Mesendoderm (in vitro differentiated cells): ENCODE measurements at regions not wholly inside any gene's neighbourhood (a gene's known extent, or its start where the extent isn't known, plus 50 kb on each side); places are given as distances from the start of the nearest gene placed in this dataset.

Experiments
- DNase-seq: peaks from one replicate; pipeline ENCODE4 v3.0.0; 2013
- H2AK5ac ChIP-seq: 2 replicates; pipeline ENCODE4 v1.6.1; 2013; ENCODE audit warnings: low read length, inconsistent platforms
- H2BK120ac ChIP-seq: 2 replicates; pipeline ENCODE4 v1.6.1; 2013; ENCODE audit warnings: low read depth, mild to moderate bottlenecking, low read length, moderate library complexity, mixed read lengths
- H2BK15ac ChIP-seq: replicated peaks from 2 replicates; pipeline ENCODE4 v1.6.1; 2013; ENCODE audit warnings: low read depth, mild to moderate bottlenecking, moderate library complexity
- H2BK5ac ChIP-seq: 2 replicates; pipeline ENCODE4 v1.6.1; 2013; ENCODE audit warnings: low read length, inconsistent platforms
- H3K18ac ChIP-seq: 2 replicates; pipeline ENCODE4 v1.6.1; 2013; ENCODE audit warnings: mild to moderate bottlenecking, low read length, mixed read lengths
- H3K23ac ChIP-seq: one replicate; pipeline ENCODE4 v1.6.1; 2013; ENCODE audit warnings: low read length
- H3K27ac ChIP-seq: 2 replicates; pipeline ENCODE4 v1.5.1; 2013; ENCODE audit warnings: low read depth, mild to moderate bottlenecking, inconsistent platforms, low read length, moderate library complexity
- H3K27me3 ChIP-seq: 2 replicates; pipeline ENCODE4 v1.6.1; 2013; ENCODE audit warnings: low read length, control low read depth, mild to moderate bottlenecking, inconsistent platforms; ENCODE audit not compliant: insufficient read depth, poor library complexity
- H3K36me3 ChIP-seq: 2 replicates; pipeline ENCODE4 v1.6.1; 2013; ENCODE audit warnings: low read length, inconsistent platforms; ENCODE audit not compliant: control insufficient read depth, insufficient read depth
- H3K4ac ChIP-seq: one replicate; pipeline ENCODE4 v1.6.1; 2013; ENCODE audit warnings: low read depth, mild to moderate bottlenecking, low read length, moderate library complexity
- H3K4me1 ChIP-seq: 2 replicates; pipeline ENCODE4 v1.6.1; 2013; ENCODE audit warnings: low read depth, low read length, inconsistent platforms; ENCODE audit not compliant: control insufficient read depth
- H3K4me2 ChIP-seq: 2 replicates; pipeline ENCODE4 v1.6.1; 2013; ENCODE audit warnings: low read length
- H3K4me3 ChIP-seq: 2 replicates; pipeline ENCODE4 v1.5.1; 2013; ENCODE audit warnings: mild to moderate bottlenecking, low read length
- H3K56ac ChIP-seq: one replicate; pipeline ENCODE4 v1.6.1; 2013; ENCODE audit warnings: low read length
- H3K79me1 ChIP-seq: 2 replicates; pipeline ENCODE4 v1.6.1; 2013; ENCODE audit warnings: low read length, inconsistent platforms
- H3K79me2 ChIP-seq: 2 replicates; pipeline ENCODE4 v1.6.1; 2013; ENCODE audit warnings: mild to moderate bottlenecking, low read length; ENCODE audit not compliant: control insufficient read depth, insufficient read depth
- H3K9ac ChIP-seq: 2 replicates; pipeline ENCODE4 v1.6.1; 2013; ENCODE audit warnings: low read length, inconsistent platforms
- H4K5ac ChIP-seq: one replicate; pipeline ENCODE4 v1.6.1; 2013; ENCODE audit warnings: low read length
- H4K8ac ChIP-seq: one replicate; pipeline ENCODE4 v1.6.1; 2013; ENCODE audit warnings: low read depth, mild to moderate bottlenecking, control low read depth, low read length, moderate library complexity
- WGBS: extraction: QIAGEN DNeasy Blood & Tissue Kit; methylation state at CpG from one replicate; pipeline ENCODE4 v1.1.7; 2013; ENCODE audit warnings: low lambda C conversion rate, missing lambda C conversion rate; ENCODE audit not compliant: insufficient coverage; ENCODE audit errors: extremely low coverage; 5-methylcytosine and 5-hydroxymethylcytosine counted together

- H3K79me2 ChIP-seq, result no peaks in the 10 kb centered on the region
- WGBS, result no CpG with 5 or more reads among the region's 8 CpGs
- no peak overlapping the region for H3K9ac ChIP-seq
- no peak overlapping the region for H3K4ac ChIP-seq
- no peak overlapping the region for H3K23ac ChIP-seq
- no peak overlapping the region for H2BK5ac ChIP-seq
- H3K56ac ChIP-seq, result no peak overlapping the region
- H2BK120ac ChIP-seq, result no peak overlapping the region
- peaks cover 7% of the 10 kb centered on the region for H3K4me1 ChIP-seq
- H3K79me1 ChIP-seq, result no peaks in the 10 kb centered on the region
- no peak overlapping the region for H2BK15ac ChIP-seq
- no peak overlapping the region for H3K4me2 ChIP-seq
- H2AK5ac ChIP-seq, result no peak overlapping the region
- no peak for DNase-seq
- H3K18ac ChIP-seq, result no peak overlapping the region
- no peak overlapping the region for H4K5ac ChIP-seq
- H3K27me3 ChIP-seq, result no peaks in the 10 kb centered on the region
- no peaks in the 10 kb centered on the region for H3K36me3 ChIP-seq
- no peak overlapping the region for H3K4me3 ChIP-seq
- H3K27ac ChIP-seq, result no peak overlapping the region
- no peak overlapping the region for H4K8ac ChIP-seq
These were observed 105.6 kb downstream of the HNRNPLL start for GRCh38 chr2:38496927-38497669.

DNA sequence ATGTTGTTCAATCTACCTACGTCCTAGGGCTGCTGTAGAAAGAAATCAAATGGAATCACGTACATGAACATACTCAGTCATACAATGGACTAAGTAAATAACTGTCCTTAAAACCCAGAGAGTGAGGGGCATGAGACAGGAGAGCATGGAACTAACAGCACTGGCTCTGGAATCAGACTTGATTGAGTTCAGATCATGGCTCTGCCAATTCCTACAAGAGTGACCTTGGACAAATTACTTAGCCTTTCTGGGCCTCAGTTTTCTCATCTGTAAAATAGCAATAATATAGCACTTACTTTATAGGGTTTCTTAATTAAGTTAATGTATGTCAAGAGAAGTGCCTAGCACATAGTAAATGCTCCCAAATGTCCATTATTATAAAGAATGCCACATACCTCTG, 106.8 kb downstream of the HNRNPLL start:
- Histone ChIP-seq H3K27ac (no peak overlapping the region), H3K18ac (no peak overlapping the region), H3K4me1 (peaks cover 7% of the 10 kb centered on the region), H3K79me1 (no peaks in the 10 kb centered on the region), H3K4me2 (no peak overlapping the region), H3K4ac (no peak overlapping the region), H4K8ac (no peak overlapping the region), H3K56ac (no peak overlapping the region), H3K4me3 (no peak overlapping the region), H2BK120ac (no peak overlapping the region), H4K5ac (no peak overlapping the region), H3K9ac (no peak overlapping the region), H2BK5ac (no peak overlapping the region), H3K36me3 (no peaks in the 10 kb centered on the region), H2AK5ac (no peak overlapping the region), H3K27me3 (no peaks in the 10 kb centered on the region), H2BK15ac (no peak overlapping the region), H3K23ac (no peak overlapping the region), H3K79me2 (no peaks in the 10 kb centered on the region)
- WGBS, result no CpG with 5 or more reads among the region's 2 CpGs
- DNase-seq, result no peak

DNA sequence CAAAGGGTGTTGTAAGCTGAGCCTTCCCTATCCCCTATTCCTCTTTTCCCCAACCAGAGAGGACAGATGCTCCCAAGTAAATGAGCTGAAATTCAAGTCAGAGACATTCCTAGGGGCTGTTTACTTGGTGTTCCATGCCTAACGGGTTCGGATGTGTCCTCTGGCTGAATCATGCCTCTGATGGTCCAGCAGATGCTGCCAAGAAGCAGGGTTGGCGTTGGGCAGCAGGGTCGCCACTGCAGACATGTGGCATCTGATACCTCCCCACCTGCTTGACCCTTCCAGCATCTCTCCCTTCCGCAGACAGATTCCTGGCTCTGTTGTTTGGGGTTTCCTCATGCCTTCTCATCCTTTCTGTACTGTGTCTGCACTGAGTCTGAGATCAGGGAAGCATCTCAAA, 108.3 kb downstream of the HNRNPLL start:
- Histone ChIP-seq H4K8ac (no peak overlapping the region), H3K79me1 (no peaks in the 10 kb centered on the region), H3K18ac (no peak overlapping the region), H3K4ac (no peak overlapping the region), H3K4me1 (peaks cover under 1% of the 10 kb centered on the region), H3K36me3 (no peaks in the 10 kb centered on the region), H2AK5ac (no peak overlapping the region), H3K27me3 (no peaks in the 10 kb centered on the region), H4K5ac (no peak overlapping the region), H3K56ac (no peak overlapping the region), H3K9ac (no peak overlapping the region), H2BK15ac (no peak overlapping the region), H3K4me2 (no peak overlapping the region), H3K27ac (no peak overlapping the region), H3K4me3 (no peak overlapping the region), H2BK120ac (no peak overlapping the region), H2BK5ac (no peak overlapping the region), H3K23ac (no peak overlapping the region), H3K79me2 (no peaks in the 10 kb centered on the region)
- DNase-seq, result no peak
- no CpG with 5 or more reads among the region's 5 CpGs for WGBS

DNA sequence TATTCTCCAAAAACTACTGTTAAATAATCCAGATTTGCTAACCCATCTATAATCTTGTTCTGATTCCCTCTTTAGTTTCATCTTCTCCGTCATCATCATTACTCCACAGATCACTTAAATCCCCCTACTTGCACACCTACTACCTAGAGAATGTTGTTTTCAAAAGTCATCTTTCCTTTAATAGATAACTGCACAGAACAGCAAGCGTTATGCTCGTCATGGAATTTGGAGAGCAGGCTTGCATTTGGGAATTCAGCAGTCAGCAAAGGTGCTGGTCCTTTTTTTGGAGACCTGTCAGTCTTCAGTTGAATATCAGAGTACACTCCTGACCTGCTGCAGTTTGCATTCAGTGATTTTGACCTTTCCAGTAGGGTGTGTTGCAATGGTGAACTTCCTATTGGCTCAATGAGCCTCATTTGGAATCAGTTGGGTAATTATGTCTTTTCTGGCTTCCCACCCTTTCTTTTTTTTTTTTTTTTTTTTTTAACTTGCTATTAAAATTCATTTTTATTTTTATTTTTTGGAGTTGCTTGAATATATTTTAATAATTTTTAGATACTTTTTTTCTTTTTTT, 110.6 kb downstream of the HNRNPLL start:
- no peak for DNase-seq
- H4K8ac ChIP-seq, result no peak overlapping the region
- H2AK5ac ChIP-seq, result no peak overlapping the region
- no peak overlapping the region for H3K4me2 ChIP-seq
- no peak overlapping the region for H2BK5ac ChIP-seq
- no peaks in the 10 kb centered on the region for H3K79me2 ChIP-seq
- no peaks in the 10 kb centered on the region for H3K27me3 ChIP-seq
- no peak overlapping the region for H3K4ac ChIP-seq
- no peak overlapping the region for H3K18ac ChIP-seq
- H3K27ac ChIP-seq, result no peak overlapping the region
- H3K36me3 ChIP-seq, result no peaks in the 10 kb centered on the region
- no peak overlapping the region for H3K23ac ChIP-seq
- no peak overlapping the region for H3K4me3 ChIP-seq
- H3K56ac ChIP-seq, result no peak overlapping the region
- no peak overlapping the region for H3K9ac ChIP-seq
- H2BK15ac ChIP-seq, result no peak overlapping the region
- no peak overlapping the region for H4K5ac ChIP-seq
- H2BK120ac ChIP-seq, result no peak overlapping the region
- WGBS, result no CpG with 5 or more reads among the region's 3 CpGs
- no peaks in the 10 kb centered on the region for H3K79me1 ChIP-seq
- H3K4me1 ChIP-seq, result no peaks in the 10 kb centered on the region

GRCh38 chr2:38491436-38491835, 111.3 kb downstream of the HNRNPLL start:
- Histone ChIP-seq H2BK15ac (no peak overlapping the region), H3K4me3 (no peak overlapping the region), H3K18ac (no peak overlapping the region), H3K9ac (no peak overlapping the region), H3K36me3 (no peaks in the 10 kb centered on the region), H3K23ac (no peak overlapping the region), H3K27me3 (no peaks in the 10 kb centered on the region), H3K79me1 (no peaks in the 10 kb centered on the region), H2BK5ac (no peak overlapping the region), H3K4me1 (no peaks in the 10 kb centered on the region), H2AK5ac (no peak overlapping the region), H2BK120ac (no peak overlapping the region), H4K8ac (no peak overlapping the region), H3K56ac (no peak overlapping the region), H3K4ac (no peak overlapping the region), H3K79me2 (no peaks in the 10 kb centered on the region), H3K27ac (no peak overlapping the region), H4K5ac (no peak overlapping the region), H3K4me2 (no peak overlapping the region)
- no CpG with 5 or more reads among the region's 5 CpGs for WGBS
- no peak for DNase-seq

DNA sequence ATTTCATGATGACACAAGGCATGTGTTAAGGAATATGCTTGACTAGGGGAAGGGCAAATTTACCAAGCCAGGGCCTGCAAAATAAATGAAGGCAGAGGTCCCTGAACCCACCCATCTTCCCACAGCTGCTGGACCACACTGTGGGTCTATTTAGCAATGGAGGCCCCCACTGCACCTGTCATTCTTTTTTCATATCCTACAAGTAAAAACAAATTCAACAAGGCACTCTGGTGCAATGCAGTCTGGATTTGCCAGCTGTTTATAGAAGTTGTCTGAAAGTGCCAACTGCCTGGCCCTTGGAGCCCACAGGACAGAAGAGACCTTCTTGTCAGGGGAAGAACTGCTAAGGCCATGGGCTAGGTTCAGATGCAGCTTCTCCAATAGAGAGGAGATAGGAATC, 112.8 kb upstream of the ATL2 start:
- Histone ChIP-seq H3K18ac (no peak overlapping the region), H3K27me3 (no peaks in the 10 kb centered on the region), H2BK5ac (no peak overlapping the region), H3K9ac (no peak overlapping the region), H3K79me2 (no peaks in the 10 kb centered on the region), H4K5ac (no peak overlapping the region), H2AK5ac (no peak overlapping the region), H4K8ac (no peak overlapping the region), H2BK120ac (no peak overlapping the region), H3K27ac (no peak overlapping the region), H3K4ac (no peak overlapping the region), H3K36me3 (no peaks in the 10 kb centered on the region), H2BK15ac (no peak overlapping the region), H3K56ac (no peak overlapping the region), H3K23ac (no peak overlapping the region), H3K79me1 (no peaks in the 10 kb centered on the region), H3K4me1 (no peaks in the 10 kb centered on the region), H3K4me2 (no peak overlapping the region), H3K4me3 (no peak overlapping the region)
- DNase-seq, result no peak
